IMR-90 (cell line): ENCODE measurements at regions not wholly inside any gene's neighbourhood (a gene's known extent, or its start where the extent isn't known, plus 50 kb on each side); places are given as distances from the start of the nearest gene placed in this dataset.

Source experiments
- ATAC-seq: fragments of 200-7000 bp; cut with Tn5 transposase; 2 replicates; pipeline ENCODE4 v1.9.1; 2020; ENCODE audit warnings: low read depth, mild to moderate bottlenecking, moderate library complexity
- BruUV-seq: library from RNA; stranded (reverse); fragments of 400-500 nt; replicated peaks from 2 replicates; lab custom pipeline; 2021; lab: Mats Ljungman, UMichigan
- CTCF ChIA-PET: fragments of 300-600 bp; formaldehyde crosslinking; extraction: SDS; loops from one replicate; lab custom pipeline; 2021; ENCODE audit warnings: antibody characterized with exemption; lab: Yijun Ruan, JAX
- POLR2A ChIA-PET: fragments of 300-600 bp; sonication (Branson Sonifier 250); formaldehyde crosslinking; loops from one replicate; lab custom pipeline; 2022; ENCODE audit warnings: antibody characterized with exemption; ENCODE audit not compliant: unreplicated experiment; lab: Charles Lee
- DNase-seq: peaks from one replicate; pipeline ENCODE4 v3.0.0; 2013
- H2AFZ ChIP-seq: replicated peaks from 2 replicates; pipeline ENCODE3; 2013; ENCODE audit warnings: low read length, mild to moderate bottlenecking; ENCODE audit not compliant: poor library complexity
- H2AK5ac ChIP-seq: 2 replicates; pipeline ENCODE4 v1.6.1; 2013; ENCODE audit warnings: low read depth, low read length, inconsistent platforms
- H2AK9ac ChIP-seq: replicated peaks from 2 replicates; pipeline ENCODE3; 2013; ENCODE audit warnings: mild to moderate bottlenecking, low read depth, low read length, moderate library complexity; ENCODE audit not compliant: poor library complexity
- H2BK120ac ChIP-seq: 2 replicates; pipeline ENCODE4 v1.6.1; 2013; ENCODE audit warnings: low read depth, low read length, inconsistent platforms
- H2BK15ac ChIP-seq: 3 replicates; pipeline ENCODE4 v1.6.1; 2013; ENCODE audit warnings: low read depth, low read length, inconsistent platforms
- H2BK20ac ChIP-seq: 2 replicates; pipeline ENCODE4 v1.6.1; 2013; ENCODE audit warnings: low read depth, mild to moderate bottlenecking, inconsistent platforms, low read length, moderate library complexity
- H2BK5ac ChIP-seq: 2 replicates; pipeline ENCODE4 v1.6.1; 2013; ENCODE audit warnings: mild to moderate bottlenecking, low read depth, low read length, inconsistent platforms; ENCODE audit not compliant: poor library complexity, severe bottlenecking
- H3K14ac ChIP-seq: replicated peaks from 2 replicates; pipeline ENCODE4 v1.6.1; 2013; ENCODE audit warnings: low read depth, low read length, inconsistent platforms
- H3K18ac ChIP-seq: 2 replicates; pipeline ENCODE4 v1.6.1; 2013; ENCODE audit warnings: low read depth, low read length, control low read depth
- H3K23ac ChIP-seq: 2 replicates; pipeline ENCODE4 v1.6.1; 2013; ENCODE audit warnings: low read depth, low read length, inconsistent platforms
- H3K27ac ChIP-seq: 2 replicates; pipeline ENCODE4 v1.5.1; 2013; ENCODE audit warnings: mild to moderate bottlenecking, control low read depth, low read length; ENCODE audit not compliant: insufficient read depth
- H3K27me3 ChIP-seq: 2 replicates; pipeline ENCODE4 v1.6.1; 2013; ENCODE audit warnings: low read length; ENCODE audit not compliant: control insufficient read depth, insufficient read depth
- H3K36me3 ChIP-seq: 2 replicates; pipeline ENCODE4 v1.6.1; 2013; ENCODE audit warnings: low read length, mixed read lengths; ENCODE audit not compliant: control insufficient read depth, insufficient read depth
- H3K4ac ChIP-seq: 2 replicates; pipeline ENCODE4 v1.6.1; 2013; ENCODE audit warnings: low read depth, low read length, inconsistent platforms
- H3K4me1 ChIP-seq: 2 replicates; pipeline ENCODE4 v1.6.1; 2013; ENCODE audit warnings: low read length, mixed read lengths; ENCODE audit not compliant: control insufficient read depth, insufficient read depth
- H3K4me2 ChIP-seq: 2 replicates; pipeline ENCODE4 v1.6.1; 2013; ENCODE audit warnings: low read depth, mild to moderate bottlenecking, control low read depth, low read length, moderate library complexity
- H3K4me3 ChIP-seq: 2 replicates; pipeline ENCODE4 v1.5.1; 2013; ENCODE audit warnings: low read depth, mild to moderate bottlenecking, control low read depth, low read length, moderate library complexity; ENCODE audit not compliant: insufficient read depth
- H3K56ac ChIP-seq: 2 replicates; pipeline ENCODE4 v1.6.1; 2013; ENCODE audit warnings: low read length, inconsistent platforms; ENCODE audit not compliant: insufficient read depth; ENCODE audit errors: extremely low read depth
- H3K79me1 ChIP-seq, 2 experiments: 2 replicates each; pipeline ENCODE4 v1.6.1; 2013; ENCODE audit warnings: low read length in 2 of 2, inconsistent platforms in 1 of 2, low read depth in 1 of 2
- H3K9ac ChIP-seq: 2 replicates; pipeline ENCODE4 v1.6.1; 2013; ENCODE audit warnings: low read depth, low read length, control low read depth
- H3K9me1 ChIP-seq: 2 replicates; pipeline ENCODE4 v1.6.1; 2013; ENCODE audit warnings: low read length, inconsistent platforms; ENCODE audit not compliant: insufficient read depth
- H3K9me3 ChIP-seq: 2 replicates; pipeline ENCODE4 v1.6.1; 2013; ENCODE audit warnings: low read length; ENCODE audit not compliant: control insufficient read depth, insufficient read depth
- H4K20me1 ChIP-seq: 2 replicates; pipeline ENCODE4 v1.6.1; 2013; ENCODE audit warnings: low read length, inconsistent platforms; ENCODE audit not compliant: insufficient read depth
- H4K5ac ChIP-seq: 2 replicates; pipeline ENCODE4 v1.6.1; 2013; ENCODE audit warnings: mild to moderate bottlenecking, low read depth, low read length, control low read depth
- H4K8ac ChIP-seq, 2 experiments: 2 replicates each; pipeline ENCODE4 v1.6.1; 2013; ENCODE audit warnings: low read depth in 2 of 2, low read length in 2 of 2, control low read depth in 1 of 2, inconsistent platforms in 1 of 2
- H4K91ac ChIP-seq: 2 replicates; pipeline ENCODE4 v1.6.1; 2013; ENCODE audit warnings: low read depth, low read length, inconsistent platforms; ENCODE audit not compliant: insufficient read depth
- ELK1 ChIP-seq: fragments of 150-350 bp; IDR thresholded peaks from 2 replicates; pipeline ENCODE4 v1.6.1; 2016; ENCODE audit warnings: low read depth, mild to moderate bottlenecking, low read length, moderate library complexity, borderline replicate concordance
- MAZ ChIP-seq: IDR thresholded peaks from 2 replicates; pipeline ENCODE4 v1.6.1; 2012; ENCODE audit warnings: low read depth, mild to moderate bottlenecking, low read length, improper control_type of control experiment, moderate library complexity, borderline replicate concordance
- RAD21 ChIP-seq: IDR thresholded peaks from 2 replicates; pipeline ENCODE4 v1.6.1; 2012; ENCODE audit warnings: low read length, improper control_type of control experiment
- WGBS, 2 experiments: methylation state at CpG; one replicate each; pipeline versions ENCODE4 v1.1.5 to v1.1.7; 2013; ENCODE audit warnings: missing lambda C conversion rate in 2 of 2; ENCODE audit not compliant: insufficient read length in 1 of 2; ENCODE audit errors: extremely low coverage in 2 of 2; 5-methylcytosine and 5-hydroxymethylcytosine counted together
- dilution Hi-C: fragments of 300-500 bp; cut with HindIII; formaldehyde crosslinking; loops from one replicate; pipeline ENCODE4 v1.14.3; 2018; ENCODE audit warnings: low sequenced_read_pairs; ENCODE audit not compliant: unreplicated experiment
- in situ Hi-C: fragments of 300-500 bp; cut with MboI; formaldehyde crosslinking; loops from 3 replicates; pipeline ENCODE4 v1.14.3; 2019; ENCODE audit warnings: low sequenced_read_pairs, inconsistent platforms, mixed read lengths
- intact Hi-C: fragments of 100-400 bp; cut with micrococcal nuclease; formaldehyde crosslinking; loops from 2 replicates; pipeline ENCODE4 v1.10.0; 2022

GRCh38 chr14:96617635-96618034, 115.5 kb downstream of the PAPOLA start:
- BruUV-seq: no TSS peak
- no peak overlapping the region for H3K23ac ChIP-seq
- H3K14ac ChIP-seq: no peak overlapping the region
- no peaks in the 10 kb centered on the region for H3K9me1 ChIP-seq
- H3K9me3 ChIP-seq: no peaks in the 10 kb centered on the region
- H4K91ac ChIP-seq: no peak overlapping the region
- H3K18ac ChIP-seq: no peak overlapping the region
- no peak overlapping the region for H3K4ac ChIP-seq
- no peak overlapping the region for H3K9ac ChIP-seq
- 0% methylated on average over 1 of the region's 4 CpGs; no CpG with 5 or more reads in 1 of the 2 experiments for WGBS, 2 experiments
- H2BK20ac ChIP-seq: no peak overlapping the region
- no peak overlapping the region for H2BK120ac ChIP-seq
- H4K5ac ChIP-seq: no peak overlapping the region
- H3K27me3 ChIP-seq: no peaks in the 10 kb centered on the region; the same call in none of the 2 replicates
- H3K56ac ChIP-seq: no peak overlapping the region
- DNase-seq (no peak), ATAC-seq (no peak)
- TF ChIP-seq MAZ (no peak), RAD21 (no peak), ELK1 (no peak)
- intact Hi-C loops: no loop called here
- H4K20me1 ChIP-seq: no peaks in the 10 kb centered on the region
- peak overlapping the region; percentile 32 for H2AFZ ChIP-seq
- H2AK5ac ChIP-seq: no peak overlapping the region
- no peak overlapping the region for H3K4me2 ChIP-seq
- CTCF ChIA-PET: no interaction called here
- H3K36me3 ChIP-seq: no peaks in the 10 kb centered on the region
- no peak overlapping the region for H4K8ac ChIP-seq
- H2BK5ac ChIP-seq: no peak overlapping the region
- H3K27ac ChIP-seq: no peak overlapping the region
- in situ Hi-C loops: no loop called here
- dilution Hi-C loops: no loop called here
- H2BK15ac ChIP-seq: no peak overlapping the region
- POLR2A ChIA-PET: no interaction called here
- H2AK9ac ChIP-seq: no peak overlapping the region
- no peaks in the 10 kb centered on the region for H3K4me1 ChIP-seq
- no peak overlapping the region for H3K4me3 ChIP-seq
- H3K79me1 ChIP-seq: no peaks in the 10 kb centered on the region
